HEK293 (cell line): ENCODE measurements at regions not wholly inside any gene's neighbourhood (a gene's known extent, or its start where the extent isn't known, plus 50 kb on each side); places are given as distances from the start of the nearest gene placed in this dataset.

ENCODE experiments used
- CTCF ChIP-seq: fragments of 450-650 bp; formaldehyde crosslinking; IDR thresholded peaks from 2 replicates; pipeline ENCODE4 v1.5.1; 2016; ENCODE audit warnings: missing biosample characterization, missing genetic modification characterization
- REST ChIP-seq: fragments of 450-650 bp; formaldehyde crosslinking; IDR thresholded peaks from 2 replicates; pipeline ENCODE4 v1.5.1; 2016; ENCODE audit warnings: missing biosample characterization, missing genetic modification characterization
- SP3 ChIP-seq: fragments of 450-650 bp; formaldehyde crosslinking; IDR thresholded peaks from 2 replicates; pipeline ENCODE4 v1.5.1; 2016; ENCODE audit warnings: missing biosample characterization, missing genetic modification characterization
- TCF7L2 ChIP-seq: IDR thresholded peaks from 2 replicates; pipeline ENCODE4 v1.6.1; 2011; ENCODE audit warnings: low read depth, mild to moderate bottlenecking, inconsistent platforms, low read length, moderate library complexity, borderline replicate concordance
- ZBTB44 ChIP-seq: fragments of 450-650 bp; IDR thresholded peaks from 2 replicates; pipeline ENCODE4 v1.5.1; 2018; ENCODE audit warnings: missing biosample characterization, mild to moderate bottlenecking, missing genetic modification characterization
- ZFP41 ChIP-seq: fragments of 450-650 bp; formaldehyde crosslinking; IDR thresholded peaks from 2 replicates; pipeline ENCODE4 v1.5.1; 2016; ENCODE audit warnings: missing biosample characterization, missing genetic modification characterization, borderline replicate concordance
- ZNF133 ChIP-seq: fragments of 450-650 bp; formaldehyde crosslinking; IDR thresholded peaks from 2 replicates; pipeline ENCODE4 v1.5.1; 2016; ENCODE audit warnings: missing biosample characterization, missing genetic modification characterization
- ZNF214 ChIP-seq: fragments of 450-650 bp; formaldehyde crosslinking; IDR thresholded peaks from 2 replicates; pipeline ENCODE4 v1.5.1; 2017; ENCODE audit warnings: missing biosample characterization, mild to moderate bottlenecking, missing genetic modification characterization, borderline replicate concordance
- ZNF280D ChIP-seq: fragments of 450-650 bp; formaldehyde crosslinking; IDR thresholded peaks from 2 replicates; pipeline ENCODE4 v1.5.1; 2016; ENCODE audit warnings: missing biosample characterization, missing genetic modification characterization
- ZNF302 ChIP-seq: fragments of 450-650 bp; formaldehyde crosslinking; IDR thresholded peaks from 2 replicates; pipeline ENCODE4 v1.5.1; 2016; ENCODE audit warnings: missing biosample characterization, missing genetic modification characterization, low read depth
- ZNF776 ChIP-seq: fragments of 450-650 bp; formaldehyde crosslinking; IDR thresholded peaks from 2 replicates; pipeline ENCODE4 v1.5.0; 2017; ENCODE audit warnings: missing biosample characterization, missing genetic modification characterization, borderline replicate concordance
- ZNF785 ChIP-seq: fragments of 450-650 bp; formaldehyde crosslinking; IDR thresholded peaks from 2 replicates; pipeline ENCODE4 v1.5.1; 2016; ENCODE audit warnings: missing biosample characterization, missing genetic modification characterization
- ZNF837 ChIP-seq: fragments of 450-650 bp; formaldehyde crosslinking; IDR thresholded peaks from 2 replicates; pipeline ENCODE4 v1.5.1; 2016; ENCODE audit warnings: missing biosample characterization, missing genetic modification characterization

GRCh38 chr16:59114790-59115189 is 380.7 kb upstream of the GOT2 start:
- TF ChIP-seq ZNF214 (tag by site-specific recombination) (no peak), ZNF280D (tag by site-specific recombination) (no peak), TCF7L2 (no peak), CTCF (tag by site-specific recombination) (no peak), ZNF776 (tag by site-specific recombination) (no peak), ZNF837 (tag by site-specific recombination) (no peak), REST (tag by site-specific recombination) (no peak), ZNF785 (tag by site-specific recombination) (no peak), ZBTB44 (tag by site-specific recombination) (no peak), ZNF302 (no peak), ZFP41 (tag by site-specific recombination) (no peak), SP3 (tag by site-specific recombination) (no peak), ZNF133 (tag by site-specific recombination) (no peak)
